ENCODE measurements at regions not wholly inside any gene's neighbourhood (a gene's known extent, or its start where the extent isn't known, plus 50 kb on each side); places are given as distances from the start of the nearest gene placed in this dataset.

- no peak overlapping the region for H3K4me3 ChIP-seq (ENCODE audit: control insufficient read depth in 2 of 3, extremely low read depth in 1 of 3, insufficient read depth in 2 of 3, low read depth in 1 of 3, low read length in 3 of 3)
- no peaks in the 10 kb centered on the region for H4K20me1 ChIP-seq (ENCODE audit: control insufficient read depth, extremely low read depth, insufficient read depth, low read length)
- H3K27me3 ChIP-seq (ENCODE audit: control insufficient read depth, extremely low read depth, insufficient read depth, low read length) = no peaks in the 10 kb centered on the region
- H3K36me3 ChIP-seq (ENCODE audit: control insufficient read depth in 2 of 2, extremely low read depth in 1 of 2, insufficient read depth in 2 of 2, low read length in 2 of 2) = no peaks in the 10 kb centered on the region
- H3K4me1 ChIP-seq (ENCODE audit: control insufficient read depth, extremely low read depth, insufficient read depth, low read length) = no peaks in the 10 kb centered on the region
- dilution Hi-C loops (cut with MboI; ENCODE audit: extremely low pct_ligation_motif_present, low sequenced_read_pairs) = no loop called here
- no peaks in the 10 kb centered on the region for H3K79me2 ChIP-seq (ENCODE audit: control insufficient read depth, insufficient read depth, low read length)
- H3K9ac ChIP-seq (ENCODE audit: control insufficient read depth, extremely low read depth, insufficient read depth, low read length) = no peak overlapping the region
- no peak overlapping the region for H3K27ac ChIP-seq (ENCODE audit: control insufficient read depth, insufficient read depth, low read length)
- H3K9me1 ChIP-seq (ENCODE audit: control insufficient read depth, extremely low read depth, insufficient read depth, low read length) = no peaks in the 10 kb centered on the region
- TF ChIP-seq, protein P1, sequence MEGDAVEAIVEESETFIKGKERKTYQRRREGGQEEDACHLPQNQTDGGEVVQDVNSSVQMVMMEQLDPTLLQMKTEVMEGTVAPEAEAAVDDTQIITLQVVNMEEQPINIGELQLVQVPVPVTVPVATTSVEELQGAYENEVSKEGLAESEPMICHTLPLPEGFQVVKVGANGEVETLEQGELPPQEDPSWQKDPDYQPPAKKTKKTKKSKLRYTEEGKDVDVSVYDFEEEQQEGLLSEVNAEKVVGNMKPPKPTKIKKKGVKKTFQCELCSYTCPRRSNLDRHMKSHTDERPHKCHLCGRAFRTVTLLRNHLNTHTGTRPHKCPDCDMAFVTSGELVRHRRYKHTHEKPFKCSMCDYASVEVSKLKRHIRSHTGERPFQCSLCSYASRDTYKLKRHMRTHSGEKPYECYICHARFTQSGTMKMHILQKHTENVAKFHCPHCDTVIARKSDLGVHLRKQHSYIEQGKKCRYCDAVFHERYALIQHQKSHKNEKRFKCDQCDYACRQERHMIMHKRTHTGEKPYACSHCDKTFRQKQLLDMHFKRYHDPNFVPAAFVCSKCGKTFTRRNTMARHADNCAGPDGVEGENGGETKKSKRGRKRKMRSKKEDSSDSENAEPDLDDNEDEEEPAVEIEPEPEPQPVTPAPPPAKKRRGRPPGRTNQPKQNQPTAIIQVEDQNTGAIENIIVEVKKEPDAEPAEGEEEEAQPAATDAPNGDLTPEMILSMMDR (optimal IDR thresholded peaks at IDR 0.05 in 1 of 3, IDR thresholded peaks at IDR 0.05 in 1 of 3, conservative IDR thresholded peaks at IDR 0.05 in 1 of 3; ENCODE audit: extremely low read depth in 1 of 3, insufficient read depth in 2 of 3, low read length in 3 of 3) = no peak
- no peak for TF ChIP-seq EZH2 (IDR thresholded peaks at IDR 0.05; ENCODE audit: low read length)
- DNase-seq (ENCODE audit: low read depth, low spot score) (no peak), FAIRE-seq (no peak)
- no peak overlapping the region for H2AFZ ChIP-seq (ENCODE audit: control insufficient read depth, low read length)
- no peaks in the 10 kb centered on the region for H3K9me3 ChIP-seq (ENCODE audit: control insufficient read depth, low read depth, low read length)
- no peak overlapping the region for H3K4me2 ChIP-seq (ENCODE audit: control insufficient read depth, extremely low read depth, insufficient read depth, low read depth, low read length)
Measured at GRCh38 chr3:82287562-82287961, 526.1 kb upstream of the GBE1 start.

- DNase-seq (ENCODE audit: low read depth, low spot score) (no peak), FAIRE-seq (no peak)
- Histone ChIP-seq H4K20me1 (ENCODE audit: control insufficient read depth, extremely low read depth, insufficient read depth, low read length) (no peaks in the 10 kb centered on the region), H3K79me2 (ENCODE audit: control insufficient read depth, insufficient read depth, low read length) (no peaks in the 10 kb centered on the region), H3K27me3 (ENCODE audit: control insufficient read depth, extremely low read depth, insufficient read depth, low read length) (no peaks in the 10 kb centered on the region), H3K9me3 (ENCODE audit: control insufficient read depth, low read depth, low read length) (no peaks in the 10 kb centered on the region), H3K27ac (ENCODE audit: control insufficient read depth, insufficient read depth, low read length) (no peak overlapping the region), H3K9me1 (ENCODE audit: control insufficient read depth, extremely low read depth, insufficient read depth, low read length) (no peaks in the 10 kb centered on the region), H2AFZ (ENCODE audit: control insufficient read depth, low read length) (no peak overlapping the region), H3K4me1 (ENCODE audit: control insufficient read depth, extremely low read depth, insufficient read depth, low read length) (no peaks in the 10 kb centered on the region), H3K4me3 (ENCODE audit: control insufficient read depth in 2 of 3, extremely low read depth in 1 of 3, insufficient read depth in 2 of 3, low read depth in 1 of 3, low read length in 3 of 3) (no peak overlapping the region), H3K36me3 (ENCODE audit: control insufficient read depth in 2 of 2, extremely low read depth in 1 of 2, insufficient read depth in 2 of 2, low read length in 2 of 2) (no peaks in the 10 kb centered on the region), H3K9ac (ENCODE audit: control insufficient read depth, extremely low read depth, insufficient read depth, low read length) (no peak overlapping the region), H3K4me2 (ENCODE audit: control insufficient read depth, extremely low read depth, insufficient read depth, low read depth, low read length) (no peak overlapping the region)
- TF ChIP-seq, protein P1 (optimal IDR thresholded peaks at IDR 0.05 in 1 of 3, IDR thresholded peaks at IDR 0.05 in 1 of 3, conservative IDR thresholded peaks at IDR 0.05 in 1 of 3; ENCODE audit: extremely low read depth in 1 of 3, insufficient read depth in 2 of 3, low read length in 3 of 3) = no peak
- TF ChIP-seq EZH2 (IDR thresholded peaks at IDR 0.05; ENCODE audit: low read length) = no peak
- dilution Hi-C loops (cut with MboI; ENCODE audit: extremely low pct_ligation_motif_present, low sequenced_read_pairs) = no loop called here
Measured at GRCh38 chr3:82281205-82281604, 519.8 kb upstream of the GBE1 start.

Measured in keratinocyte (primary cell).